MM.1S (cell line): ENCODE measurements at regions not wholly inside any gene's neighbourhood (a gene's known extent, or its start where the extent isn't known, plus 50 kb on each side); places are given as distances from the start of the nearest gene placed in this dataset.

Source experiments
- DNase-seq: peaks from one replicate; pipeline ENCODE4 v3.0.0-alpha.2; 2015
- H2AFZ ChIP-seq: fragments of 300-600 bp; sonication (generic); 2 replicates; pipeline ENCODE4 v1.6.0; 2016; ENCODE audit warnings: antibody characterized with exemption, low read length
- H3F3A ChIP-seq: fragments of 300-600 bp; sonication (generic); 2 replicates; pipeline ENCODE4 v1.6.1; 2016; ENCODE audit warnings: mild to moderate bottlenecking, antibody characterized with exemption, low read length, moderate library complexity, mixed read lengths; ENCODE audit not compliant: insufficient read depth
- H3K27ac ChIP-seq: fragments of 300-600 bp; sonication (generic); 2 replicates; pipeline ENCODE4 v1.5.1; 2016; ENCODE audit warnings: mild to moderate bottlenecking, low read length
- H3K27me3 ChIP-seq: fragments of 300-600 bp; sonication (generic); replicated peaks from 2 replicates; pipeline ENCODE4 v1.6.0; 2016; ENCODE audit warnings: low read length; ENCODE audit not compliant: insufficient read depth
- H3K36me3 ChIP-seq: fragments of 300-600 bp; sonication (generic); replicated peaks from 2 replicates; pipeline ENCODE4 v1.6.1; 2016; ENCODE audit warnings: mild to moderate bottlenecking, low read length, mixed read lengths; ENCODE audit not compliant: insufficient read depth
- H3K4me1 ChIP-seq: fragments of 300-600 bp; sonication (generic); 2 replicates; pipeline ENCODE4 v1.6.1; 2016; ENCODE audit warnings: low read length, mixed read lengths
- H3K4me2 ChIP-seq: fragments of 300-600 bp; sonication (generic); 2 replicates; pipeline ENCODE4 v1.6.0; 2016; ENCODE audit warnings: low read depth, low read length
- H3K4me3 ChIP-seq: fragments of 300-600 bp; sonication (generic); 2 replicates; pipeline ENCODE4 v1.5.1; 2016; ENCODE audit warnings: low read length, mixed read lengths
- H3K79me2 ChIP-seq: fragments of 300-600 bp; sonication (generic); 2 replicates; pipeline ENCODE4 v1.6.1; 2016; ENCODE audit warnings: mixed run types, low read length, mixed read lengths
- H3K9ac ChIP-seq: fragments of 300-600 bp; sonication (generic); 2 replicates; pipeline ENCODE4 v1.6.1; 2016; ENCODE audit warnings: low read length, mixed read lengths
- H3K9me2 ChIP-seq: fragments of 300-600 bp; sonication (generic); replicated peaks from 2 replicates; pipeline ENCODE4 v1.6.1; 2016; ENCODE audit warnings: mild to moderate bottlenecking, low read length, mixed read lengths; ENCODE audit not compliant: insufficient read depth
- H3K9me3 ChIP-seq: fragments of 300-600 bp; sonication (generic); replicated peaks from 2 replicates; pipeline ENCODE4 v1.6.1; 2016; ENCODE audit warnings: mild to moderate bottlenecking, low read length, mixed read lengths; ENCODE audit not compliant: insufficient read depth
- H4K20me1 ChIP-seq: fragments of 300-600 bp; sonication (generic); 2 replicates; pipeline ENCODE4 v1.6.1; 2016; ENCODE audit warnings: mild to moderate bottlenecking, low read length, moderate library complexity, mixed read lengths; ENCODE audit not compliant: insufficient read depth
- EZH2 ChIP-seq: fragments of 300-600 bp; sonication (generic); optimal IDR thresholded peaks from 2 replicates; pipeline ENCODE3; 2017; ENCODE audit warnings: low read depth, mild to moderate bottlenecking, antibody characterized with exemption, low read length, mixed read lengths
- EZH2phosphoT487 ChIP-seq: fragments of 300-600 bp; sonication (generic); IDR thresholded peaks from 2 replicates; pipeline ENCODE4 v1.6.1; 2018; ENCODE audit warnings: antibody characterized with exemption, low read length
- TF ChIP-seq, protein P1 (sequence below): fragments of 300-600 bp; sonication (generic); IDR thresholded peaks from 2 replicates; pipeline ENCODE4 v1.5.1; 2016; ENCODE audit warnings: antibody characterized with exemption, low read length, mixed read lengths

DNA sequence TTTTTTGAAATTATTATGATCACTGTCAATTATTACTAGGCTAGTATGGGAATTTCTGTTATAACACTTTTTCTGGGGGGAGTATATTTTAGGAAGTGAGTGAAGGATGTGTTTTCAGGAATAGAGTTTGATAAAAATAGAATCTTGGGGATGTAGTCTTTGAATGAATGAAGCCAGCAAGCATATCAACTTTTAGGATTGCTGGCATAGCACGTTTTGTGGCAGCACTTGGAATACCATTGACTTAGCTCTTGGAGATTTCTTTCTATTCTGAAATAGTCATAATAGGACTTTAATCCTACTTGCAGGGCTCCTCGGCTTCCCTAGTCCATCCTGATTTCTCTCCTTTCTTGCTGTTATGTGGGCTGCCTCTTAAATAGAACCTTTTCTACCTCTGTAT, 141.6 kb downstream of the DACT1 start:
- Histone ChIP-seq H2AFZ (no peak overlapping the region), H4K20me1 (no peaks in the 10 kb centered on the region), H3K4me2 (no peak overlapping the region), H3K4me1 (no peaks in the 10 kb centered on the region), H3K79me2 (no peaks in the 10 kb centered on the region), H3K36me3 (no peaks in the 10 kb centered on the region), H3K9me3 (no peaks in the 10 kb centered on the region), H3K9me2 (no peaks in the 10 kb centered on the region), H3F3A (no peaks in the 10 kb centered on the region), H3K27me3 (no peaks in the 10 kb centered on the region), H3K9ac (no peak overlapping the region), H3K4me3 (no peak overlapping the region), H3K27ac (no peak overlapping the region)
- TF ChIP-seq EZH2 (no peak), EZH2phosphoT487 (no peak)
- TF ChIP-seq, protein P1, sequence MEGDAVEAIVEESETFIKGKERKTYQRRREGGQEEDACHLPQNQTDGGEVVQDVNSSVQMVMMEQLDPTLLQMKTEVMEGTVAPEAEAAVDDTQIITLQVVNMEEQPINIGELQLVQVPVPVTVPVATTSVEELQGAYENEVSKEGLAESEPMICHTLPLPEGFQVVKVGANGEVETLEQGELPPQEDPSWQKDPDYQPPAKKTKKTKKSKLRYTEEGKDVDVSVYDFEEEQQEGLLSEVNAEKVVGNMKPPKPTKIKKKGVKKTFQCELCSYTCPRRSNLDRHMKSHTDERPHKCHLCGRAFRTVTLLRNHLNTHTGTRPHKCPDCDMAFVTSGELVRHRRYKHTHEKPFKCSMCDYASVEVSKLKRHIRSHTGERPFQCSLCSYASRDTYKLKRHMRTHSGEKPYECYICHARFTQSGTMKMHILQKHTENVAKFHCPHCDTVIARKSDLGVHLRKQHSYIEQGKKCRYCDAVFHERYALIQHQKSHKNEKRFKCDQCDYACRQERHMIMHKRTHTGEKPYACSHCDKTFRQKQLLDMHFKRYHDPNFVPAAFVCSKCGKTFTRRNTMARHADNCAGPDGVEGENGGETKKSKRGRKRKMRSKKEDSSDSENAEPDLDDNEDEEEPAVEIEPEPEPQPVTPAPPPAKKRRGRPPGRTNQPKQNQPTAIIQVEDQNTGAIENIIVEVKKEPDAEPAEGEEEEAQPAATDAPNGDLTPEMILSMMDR, result no peak
- no peak for DNase-seq

DNA sequence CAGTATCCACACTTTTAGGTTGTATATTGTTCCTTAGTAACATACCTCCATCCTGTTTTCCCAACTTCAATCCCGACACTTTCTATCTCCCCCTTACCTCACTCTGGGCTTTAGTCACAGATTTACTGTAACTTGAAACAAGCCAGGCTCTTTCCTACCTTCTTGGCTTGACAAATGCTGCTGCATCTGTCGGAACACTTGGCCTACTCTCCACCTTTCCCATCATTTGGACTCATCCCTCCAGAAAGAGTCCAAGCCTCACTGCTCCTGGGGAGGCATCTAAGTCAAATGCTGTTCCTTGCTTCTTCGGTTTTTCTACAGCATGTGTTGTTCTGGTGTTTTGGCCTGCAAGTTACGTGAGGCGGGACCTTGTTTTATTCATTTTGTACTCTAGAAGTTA, 142.4 kb downstream of the DACT1 start:
- H3K79me2 ChIP-seq, result no peaks in the 10 kb centered on the region
- no peak overlapping the region for H3K4me2 ChIP-seq
- H3K9me2 ChIP-seq, result no peaks in the 10 kb centered on the region
- no peaks in the 10 kb centered on the region for H3K9me3 ChIP-seq
- H3K9ac ChIP-seq, result no peak overlapping the region
- H3K4me1 ChIP-seq, result no peaks in the 10 kb centered on the region
- H3K27me3 ChIP-seq, result no peaks in the 10 kb centered on the region
- no peak overlapping the region for H2AFZ ChIP-seq
- no peak overlapping the region for H3K4me3 ChIP-seq
- TF ChIP-seq, protein P1, result no peak
- TF ChIP-seq EZH2, result no peak
- TF ChIP-seq EZH2phosphoT487, result no peak
- H3K27ac ChIP-seq, result no peak overlapping the region
- H3F3A ChIP-seq, result no peaks in the 10 kb centered on the region
- no peaks in the 10 kb centered on the region for H3K36me3 ChIP-seq
- DNase-seq, result no peak
- H4K20me1 ChIP-seq, result no peaks in the 10 kb centered on the region

DNA sequence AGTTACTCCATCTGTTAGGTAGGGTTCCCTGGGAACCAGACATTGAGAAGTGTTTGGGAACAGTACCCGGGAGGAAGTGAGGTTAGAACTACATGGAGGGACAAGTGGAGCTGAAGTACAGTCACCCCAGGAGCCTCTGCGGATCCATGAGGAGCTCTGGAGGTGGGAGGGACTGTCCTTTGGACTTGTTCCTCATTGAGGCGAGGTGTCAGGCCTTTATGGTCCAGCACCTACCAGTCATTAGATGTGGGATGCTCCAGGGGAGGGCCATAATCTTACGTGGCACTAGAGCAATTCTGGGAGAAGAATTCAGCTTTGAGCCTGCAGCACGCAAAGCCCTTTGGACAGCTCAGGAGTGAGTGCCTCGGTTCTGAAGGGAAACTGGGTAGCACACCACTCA, 142.8 kb downstream of the DACT1 start:
- H3K9me3 ChIP-seq, result no peaks in the 10 kb centered on the region
- no peaks in the 10 kb centered on the region for H3K36me3 ChIP-seq
- H3K4me3 ChIP-seq, result no peak overlapping the region
- no peaks in the 10 kb centered on the region for H3K79me2 ChIP-seq
- H4K20me1 ChIP-seq, result no peaks in the 10 kb centered on the region
- DNase-seq, result no peak
- H3K9ac ChIP-seq, result no peak overlapping the region
- H2AFZ ChIP-seq, result no peak overlapping the region
- no peaks in the 10 kb centered on the region for H3K9me2 ChIP-seq
- TF ChIP-seq, protein P1, result no peak
- TF ChIP-seq EZH2phosphoT487 (no peak), EZH2 (no peak)
- H3F3A ChIP-seq, result no peaks in the 10 kb centered on the region
- H3K4me2 ChIP-seq, result no peak overlapping the region
- no peaks in the 10 kb centered on the region for H3K27me3 ChIP-seq
- H3K4me1 ChIP-seq, result no peaks in the 10 kb centered on the region
- no peak overlapping the region for H3K27ac ChIP-seq
